ENCODE measurements at regions not wholly inside any gene's neighbourhood (a gene's known extent, or its start where the extent isn't known, plus 50 kb on each side); places are given as distances from the start of the nearest gene placed in this dataset.

GRCh38 chr12:123062681-123063486 lies 82.4 kb downstream of the ARL6IP4 start (continued):
- no peak for TF ChIP-seq AGO1 (IDR thresholded peaks at IDR 0.05; ENCODE audit: low read depth, low read length, poor library complexity, severe bottlenecking)
- no peak for TF ChIP-seq HOXA5 (CRISPR knock-in tag; IDR thresholded peaks at IDR 0.05)
- no peak for TF ChIP-seq ZBTB46 (CRISPR knock-in tag; IDR thresholded peaks at IDR 0.05; ENCODE audit: borderline replicate concordance)
- TF ChIP-seq PHB2 (IDR thresholded peaks at IDR 0.05; ENCODE audit: partially characterized antibody): no peak
- no peak for TF ChIP-seq ZBTB25 (CRISPR knock-in tag; IDR thresholded peaks at IDR 0.05)
- TF ChIP-seq DNMT3B (CRISPR knock-in tag; conservative IDR thresholded peaks at IDR 0.05): no peak
- TF ChIP-seq ZNF713 (CRISPR knock-in tag; IDR thresholded peaks at IDR 0.05): no peak
- 0 out of 2 replicates have a peak, but pooled peaks have one; percentile 24 for TF ChIP-seq WIZ (CRISPR knock-in tag; IDR thresholded peaks at IDR 0.05)
- no peak for TF ChIP-seq MZF1 (CRISPR knock-in tag; IDR thresholded peaks at IDR 0.05; ENCODE audit: borderline replicate concordance)
- no peak for TF ChIP-seq ZFP36 (IDR thresholded peaks at IDR 0.05; ENCODE audit: borderline replicate concordance, low read depth, low read length, partially characterized antibody)
- no peak for TF ChIP-seq HDAC6 (IDR thresholded peaks at IDR 0.05; ENCODE audit: low read depth, low read length)
- no peak for TF ChIP-seq ZNF24 (IDR thresholded peaks at IDR 0.05)
- peak; percentile 56; the same call in 1 of the 2 replicates for TF ChIP-seq HNF1B (CRISPR knock-in tag; IDR thresholded peaks at IDR 0.05)
- peak; percentile 56; the same call in 1 of the 2 replicates for TF ChIP-seq FOXJ3 (CRISPR knock-in tag; IDR thresholded peaks at IDR 0.05; ENCODE audit: borderline replicate concordance)
- no peak for TF ChIP-seq ZNF562 (CRISPR knock-in tag; IDR thresholded peaks at IDR 0.05; ENCODE audit: borderline replicate concordance)
- no peak for TF ChIP-seq NFE2 (CRISPR knock-in tag; IDR thresholded peaks at IDR 0.05)
- TF ChIP-seq ZSCAN5A (CRISPR knock-in tag; IDR thresholded peaks at IDR 0.05; ENCODE audit: borderline replicate concordance): no peak
- TF ChIP-seq ZNF331 (CRISPR knock-in tag; IDR thresholded peaks at IDR 0.05): peak; percentile 70; the same call in 1 of the 2 replicates
- peak; percentile 73; the same call in 1 of the 2 replicates for TF ChIP-seq ESRRA (CRISPR knock-in tag; IDR thresholded peaks at IDR 0.05; ENCODE audit: low read depth)
- no peak for TF ChIP-seq POLR2AphosphoS2 (IDR thresholded peaks at IDR 0.05; ENCODE audit: low read depth, low read length)
- TF ChIP-seq ZMAT3 (CRISPR knock-in tag; conservative IDR thresholded peaks at IDR 0.05): no peak
- peak; percentile 70 for TF ChIP-seq HDAC1 (CRISPR knock-in tag; IDR thresholded peaks at IDR 0.05)
- TF ChIP-seq JUNB (CRISPR knock-in tag; IDR thresholded peaks at IDR 0.05; ENCODE audit: borderline replicate concordance): peak; percentile 91
- no peak for TF ChIP-seq CHCHD3 (CRISPR knock-in tag; IDR thresholded peaks at IDR 0.05)
- no peak for TF ChIP-seq PLRG1 (conservative IDR thresholded peaks at IDR 0.05)
- 0 out of 2 replicates have a peak, but pooled peaks have one; percentile 21 for TF ChIP-seq KAT7 (CRISPR knock-in tag; IDR thresholded peaks at IDR 0.05; ENCODE audit: borderline replicate concordance)

Data from HepG2 (cell line).